Endothelial cell of umbilical vein (primary cell): ENCODE measurements at regions not wholly inside any gene's neighbourhood (a gene's known extent, or its start where the extent isn't known, plus 50 kb on each side); places are given as distances from the start of the nearest gene placed in this dataset.

ENCODE experiments used
- BruUV-seq: library from RNA; stranded (reverse); fragments of 400-500 nt; replicated peaks from 2 replicates; lab custom pipeline; 2021; lab: Mats Ljungman, UMichigan
- CTCF ChIA-PET: fragments of 300-600, 350-600 bp; sonication (Branson Sonifier 250); formaldehyde crosslinking; loops from one replicate; lab custom pipeline; 2021; ENCODE audit warnings: antibody characterized with exemption, inconsistent platforms; lab: Charles Lee
- POLR2A ChIA-PET: fragments of 300-600, 350-600 bp; sonication (Branson Sonifier 250); formaldehyde crosslinking; loops from one replicate; lab custom pipeline; 2021; ENCODE audit warnings: antibody characterized with exemption, inconsistent platforms; lab: Charles Lee
- DNase-seq: peaks from one replicate; pipeline ENCODE4 v3.0.0-alpha.2; 2011; ENCODE audit warnings: low read depth, low spot score
- FAIRE-seq: peaks from 2 replicates; lab custom pipeline; 2011; peaks lifted over from hg19 to GRCh38; lab: Jason Lieb, UNC
- H2AFZ ChIP-seq: 2 replicates; pipeline ENCODE4 v1.6.0; 2012; ENCODE audit warnings: low read depth, low read length, control low read depth, inconsistent platforms
- H3K27ac ChIP-seq: 2 replicates; pipeline ENCODE4 v1.5.1; 2011; ENCODE audit warnings: low read depth, mild to moderate bottlenecking, control low read depth, low read length, moderate library complexity; ENCODE audit not compliant: insufficient read depth
- H3K27me3 ChIP-seq, 2 experiments: 2 replicates each; pipeline versions ENCODE4 v1.6.0 to v1.6.1; 2011; ENCODE audit warnings: low read length in 2 of 2, mixed read lengths in 1 of 2; ENCODE audit not compliant: control insufficient read depth in 2 of 2, insufficient read depth in 2 of 2
- H3K36me3 ChIP-seq, 2 experiments: 2 replicates in 1 of 2; 3 replicates in 1 of 2; pipeline ENCODE4 v1.5.1; 2011; ENCODE audit warnings: low read length in 2 of 2, mild to moderate bottlenecking in 1 of 2, moderate library complexity in 1 of 2; ENCODE audit not compliant: control insufficient read depth in 2 of 2, insufficient read depth in 2 of 2; ENCODE audit errors: extremely low read depth in 1 of 2
- H3K4me1 ChIP-seq: 3 replicates; pipeline ENCODE4 v1.5.1; 2011; ENCODE audit warnings: mild to moderate bottlenecking, low read length; ENCODE audit not compliant: control insufficient read depth, insufficient read depth; ENCODE audit errors: extremely low read depth
- H3K4me2 ChIP-seq: 2 replicates; pipeline ENCODE4 v1.6.1; 2011; ENCODE audit warnings: low read length, control low read depth, mixed read lengths; ENCODE audit not compliant: insufficient read depth
- H3K4me3 ChIP-seq, 3 experiments: fragments of 200-600 bp in 1 of 3; sonication (generic), shearing (Covaris generic) in 1 of 3; replicated peaks in 1 of 3; 2 replicates each; pipeline ENCODE4 v1.5.1; 2011 to 2016; ENCODE audit warnings: control low read depth in 3 of 3, low read length in 3 of 3, mild to moderate bottlenecking in 2 of 3, inconsistent platforms in 1 of 3, low read depth in 1 of 3, moderate library complexity in 1 of 3; ENCODE audit not compliant: insufficient read depth in 1 of 3
- H3K79me2 ChIP-seq: 2 replicates; pipeline ENCODE4 v1.6.0; 2012; ENCODE audit warnings: low read length, inconsistent platforms; ENCODE audit not compliant: control insufficient read depth, insufficient read depth
- H3K9ac ChIP-seq: replicated peaks from 2 replicates; pipeline ENCODE3; 2011; ENCODE audit warnings: low read length, control low read depth; ENCODE audit not compliant: insufficient read depth; ENCODE audit errors: extremely low read depth
- H3K9me1 ChIP-seq: replicated peaks from 3 replicates; pipeline ENCODE4 v1.6.0; 2011; ENCODE audit warnings: mild to moderate bottlenecking, low read length; ENCODE audit not compliant: control insufficient read depth, insufficient read depth; ENCODE audit errors: extremely low read depth
- H3K9me3 ChIP-seq: replicated peaks from 2 replicates; pipeline ENCODE4 v1.5.1; 2012; ENCODE audit warnings: low read length, inconsistent platforms; ENCODE audit not compliant: control insufficient read depth, insufficient read depth
- H4K20me1 ChIP-seq: replicated peaks from 2 replicates; pipeline ENCODE3; 2011; ENCODE audit warnings: mild to moderate bottlenecking, low read length; ENCODE audit not compliant: control insufficient read depth, insufficient read depth; ENCODE audit errors: extremely low read depth
- CTCF ChIP-seq, 2 donors: IDR thresholded peaks; 1 replicate in 1 of 2; 2 replicates in 1 of 2; pipeline ENCODE4 v1.5.1; 2011; ENCODE audit warnings: low read length in 2 of 2, mild to moderate bottlenecking in 2 of 2, moderate library complexity in 2 of 2, control low read depth in 1 of 2, inconsistent platforms in 1 of 2, low read depth in 1 of 2; ENCODE audit not compliant: insufficient read depth in 1 of 2; ENCODE audit errors: extremely low read depth in 1 of 2
- EZH2 ChIP-seq: IDR thresholded peaks from 2 replicates; pipeline ENCODE4 v1.6.1; 2012; ENCODE audit warnings: borderline replicate concordance, low read depth, mild to moderate bottlenecking, moderate library complexity, low read length, inconsistent platforms; ENCODE audit not compliant: severe bottlenecking
- FOS ChIP-seq: IDR thresholded peaks from 2 replicates; pipeline ENCODE4 v1.6.1; 2011; ENCODE audit warnings: mild to moderate bottlenecking, low read length, moderate library complexity, borderline replicate concordance; ENCODE audit not compliant: insufficient read depth
- GATA2 ChIP-seq: IDR thresholded peaks from 2 replicates; pipeline ENCODE4 v1.7.0; 2011; ENCODE audit warnings: low read depth, mild to moderate bottlenecking, moderate library complexity, mixed read lengths, low read length; ENCODE audit not compliant: insufficient read length, insufficient read depth
- JUN ChIP-seq: IDR thresholded peaks from 2 replicates; pipeline ENCODE4 v1.6.1; 2011; ENCODE audit warnings: borderline replicate concordance, low read depth; ENCODE audit not compliant: insufficient read length, insufficient read depth
- MAX ChIP-seq: IDR thresholded peaks from 2 replicates; pipeline ENCODE4 v1.6.1; 2011; ENCODE audit not compliant: insufficient read depth, insufficient read length
- MYC ChIP-seq: IDR thresholded peaks from one replicate; pipeline ENCODE4 v1.6.1; 2011; ENCODE audit warnings: mild to moderate bottlenecking, low read depth, low read length
- POLR2A ChIP-seq: IDR thresholded peaks from 2 replicates; pipeline ENCODE4 v1.6.1; 2012; ENCODE audit warnings: low read depth, mild to moderate bottlenecking, control low read depth, low read length
- POLR2AphosphoS5 ChIP-seq: IDR thresholded peaks from 2 replicates; pipeline ENCODE4 v1.6.1; 2012; ENCODE audit warnings: low read depth, mild to moderate bottlenecking, control low read depth, low read length, moderate library complexity; ENCODE audit not compliant: insufficient read depth
- dilution Hi-C: fragments of 300-500 bp; cut with MboI; formaldehyde crosslinking; loops from one replicate; pipeline ENCODE4 v1.15.0; 2019; ENCODE audit warnings: low sequenced_read_pairs; ENCODE audit not compliant: extremely low pct_ligation_motif_present
- intact Hi-C: fragments of 100-400 bp; cut with micrococcal nuclease; formaldehyde crosslinking; loops from one replicate; pipeline ENCODE4 v1.10.0; 2022

DNA sequence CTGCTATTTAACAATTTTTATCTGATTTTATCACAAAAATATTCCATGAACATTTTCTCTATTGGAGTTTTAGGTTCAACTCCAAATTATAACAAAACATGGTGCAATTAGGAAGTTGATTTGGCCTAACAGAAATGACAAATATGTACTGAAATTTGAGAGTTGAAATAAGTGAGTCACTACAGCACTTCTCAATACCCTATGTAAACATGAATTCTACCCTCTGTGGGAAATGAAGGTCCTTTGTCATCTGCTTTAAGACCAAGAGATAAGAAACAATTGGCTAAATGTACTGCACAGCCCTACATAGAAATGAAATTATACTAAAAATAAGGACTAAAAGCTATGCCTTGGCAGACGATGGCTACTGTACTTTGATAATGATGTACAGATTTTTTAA lies 86.2 kb upstream of the BEND6 start:
- TF ChIP-seq CTCF (IDR thresholded peaks at IDR 0.05; ENCODE audit: extremely low read depth in 1 of 2, insufficient read depth in 1 of 2, low read depth in 1 of 2, low read length in 2 of 2) (no peak), FOS (peak; percentile 86), MYC (no peak), JUN (peak; percentile 92), EZH2 (no peak), GATA2 (peak; percentile 88), POLR2A (no peak), POLR2AphosphoS5 (peak; percentile 44), MAX (no peak)
- intact Hi-C loops: loop anchor here (1.0 to 5.0 kb wide), 3 partner anchors 16 to 34 kb away; no protein-coding TSS in a partner anchor

More for the DNA sequence above, 86.2 kb upstream of the BEND6 start:
- ChIA-PET POLR2A (no interaction called here), CTCF (interaction anchor here (0.8 to 4.3 kb wide), 7 partner anchors 8 to 86 kb away, joined by 3 to 36 read pairs (median 7); partner anchors contain the start of gene BEND6)
- no TSS peak for BruUV-seq
- no peaks in the 10 kb centered on the region for H3K9me3 ChIP-seq
- dilution Hi-C loops: no loop called here
- H3K27ac ChIP-seq: peak overlapping the region; percentile 70
- no peaks in the 10 kb centered on the region for H3K9me1 ChIP-seq
- peak overlapping the region; percentile 84 for H3K4me2 ChIP-seq
- no peaks in the 10 kb centered on the region for H3K79me2 ChIP-seq
- no peaks in the 10 kb centered on the region for H3K27me3 ChIP-seq
- H3K4me1 ChIP-seq: peaks cover 52% of the 10 kb centered on the region
- DNase-seq (peak; percentile 91), FAIRE-seq (peak; percentile 68)
- H4K20me1 ChIP-seq: no peaks in the 10 kb centered on the region
- H3K36me3 ChIP-seq: no peaks in the 10 kb centered on the region
- H3K9ac ChIP-seq: peak overlapping the region; percentile 62
- peak overlapping the region; percentile 84 for H2AFZ ChIP-seq
- H3K4me3 ChIP-seq: peak overlapping the region in 1 of 3 experiments; percentile 5
